OCI-LY3 (cell line): ENCODE measurements at regions not wholly inside any gene's neighbourhood (a gene's known extent, or its start where the extent isn't known, plus 50 kb on each side); places are given as distances from the start of the nearest gene placed in this dataset.

Source experiments
- EZH2phosphoT487 ChIP-seq: fragments of 200-600 bp; shearing (Covaris generic); IDR thresholded peaks from 2 replicates; pipeline ENCODE4 v1.6.1; 2018; ENCODE audit warnings: antibody characterized with exemption, mixed run types, low read depth
- TF ChIP-seq, protein P1 (sequence below): fragments of 200-600, 300-600 bp; sonication (generic); IDR thresholded peaks from 2 replicates; pipeline ENCODE4 v1.5.1; 2014; ENCODE audit warnings: antibody characterized with exemption, low read length, low read depth

DNA sequence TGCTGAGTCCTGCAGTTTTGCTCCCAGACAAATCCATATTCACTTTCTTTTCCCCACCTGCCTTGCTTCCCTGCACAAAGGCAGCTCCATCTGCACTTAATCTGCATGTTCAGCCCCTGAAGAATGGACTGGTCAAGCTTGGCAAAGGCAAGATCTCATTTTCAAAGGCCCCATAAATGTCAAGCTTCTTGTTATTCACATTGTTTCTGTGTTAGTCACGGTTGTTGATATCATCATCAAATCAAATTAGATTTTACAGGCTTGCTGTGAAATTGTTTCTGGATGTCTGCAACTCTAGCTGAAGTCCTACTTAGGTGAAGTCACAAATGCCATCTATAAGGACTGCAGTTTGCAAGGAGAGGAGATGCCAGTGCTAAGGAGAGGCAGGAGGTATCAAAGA is 91.0 kb downstream of the GPAM start:
- TF ChIP-seq, protein P1, sequence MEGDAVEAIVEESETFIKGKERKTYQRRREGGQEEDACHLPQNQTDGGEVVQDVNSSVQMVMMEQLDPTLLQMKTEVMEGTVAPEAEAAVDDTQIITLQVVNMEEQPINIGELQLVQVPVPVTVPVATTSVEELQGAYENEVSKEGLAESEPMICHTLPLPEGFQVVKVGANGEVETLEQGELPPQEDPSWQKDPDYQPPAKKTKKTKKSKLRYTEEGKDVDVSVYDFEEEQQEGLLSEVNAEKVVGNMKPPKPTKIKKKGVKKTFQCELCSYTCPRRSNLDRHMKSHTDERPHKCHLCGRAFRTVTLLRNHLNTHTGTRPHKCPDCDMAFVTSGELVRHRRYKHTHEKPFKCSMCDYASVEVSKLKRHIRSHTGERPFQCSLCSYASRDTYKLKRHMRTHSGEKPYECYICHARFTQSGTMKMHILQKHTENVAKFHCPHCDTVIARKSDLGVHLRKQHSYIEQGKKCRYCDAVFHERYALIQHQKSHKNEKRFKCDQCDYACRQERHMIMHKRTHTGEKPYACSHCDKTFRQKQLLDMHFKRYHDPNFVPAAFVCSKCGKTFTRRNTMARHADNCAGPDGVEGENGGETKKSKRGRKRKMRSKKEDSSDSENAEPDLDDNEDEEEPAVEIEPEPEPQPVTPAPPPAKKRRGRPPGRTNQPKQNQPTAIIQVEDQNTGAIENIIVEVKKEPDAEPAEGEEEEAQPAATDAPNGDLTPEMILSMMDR: no peak
- no peak for TF ChIP-seq EZH2phosphoT487
